ENCODE measurements at regions not wholly inside any gene's neighbourhood (a gene's known extent, or its start where the extent isn't known, plus 50 kb on each side); places are given as distances from the start of the nearest gene placed in this dataset.

GRCh38 chr10:24793648-24794379 lies 70.1 kb upstream of the ARHGAP21 start:
- DNase-seq (no peak), ATAC-seq (peak; percentile 60)
- Histone ChIP-seq H3K36me3 (ENCODE audit: low read depth) (no peaks in the 10 kb centered on the region), H3K4me1 (ENCODE audit: low read depth) (no peaks in the 10 kb centered on the region), H3K9me3 (no peaks in the 10 kb centered on the region), H3K4me3 (no peak overlapping the region)
- intact Hi-C loops (cut with DNase I, micrococcal nuclease) = no loop called here
- no peak for TF ChIP-seq CTCF (IDR thresholded peaks at IDR 0.05)

DNA sequence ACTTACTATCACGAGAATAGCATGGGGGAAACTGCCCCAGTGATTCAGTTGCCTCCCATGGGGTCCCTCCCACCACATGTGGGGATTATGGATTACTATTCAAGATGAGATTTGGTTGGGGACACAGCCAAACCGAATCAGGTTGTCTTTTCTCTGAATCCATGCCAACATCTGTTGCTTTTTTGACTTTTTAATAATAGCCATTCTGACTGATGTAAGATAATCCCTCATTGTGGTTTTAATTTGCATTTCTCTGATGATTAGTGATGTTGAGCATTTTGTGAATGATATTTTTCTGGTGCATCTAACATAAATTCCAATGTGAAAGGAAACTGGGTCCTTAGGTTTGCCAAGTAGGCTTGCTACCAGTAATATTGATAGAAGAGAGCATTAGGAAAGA lies 69.0 kb upstream of the ARHGAP21 start:
- Histone ChIP-seq H3K4me3 (no peak overlapping the region), H3K4me1 (ENCODE audit: low read depth) (no peaks in the 10 kb centered on the region), H3K36me3 (ENCODE audit: low read depth) (no peaks in the 10 kb centered on the region), H3K9me3 (no peaks in the 10 kb centered on the region)
- intact Hi-C loops (cut with DNase I, micrococcal nuclease) = no loop called here
- no peak for DNase-seq
- ATAC-seq = no peak
- no peak for TF ChIP-seq CTCF (IDR thresholded peaks at IDR 0.05)

DNA sequence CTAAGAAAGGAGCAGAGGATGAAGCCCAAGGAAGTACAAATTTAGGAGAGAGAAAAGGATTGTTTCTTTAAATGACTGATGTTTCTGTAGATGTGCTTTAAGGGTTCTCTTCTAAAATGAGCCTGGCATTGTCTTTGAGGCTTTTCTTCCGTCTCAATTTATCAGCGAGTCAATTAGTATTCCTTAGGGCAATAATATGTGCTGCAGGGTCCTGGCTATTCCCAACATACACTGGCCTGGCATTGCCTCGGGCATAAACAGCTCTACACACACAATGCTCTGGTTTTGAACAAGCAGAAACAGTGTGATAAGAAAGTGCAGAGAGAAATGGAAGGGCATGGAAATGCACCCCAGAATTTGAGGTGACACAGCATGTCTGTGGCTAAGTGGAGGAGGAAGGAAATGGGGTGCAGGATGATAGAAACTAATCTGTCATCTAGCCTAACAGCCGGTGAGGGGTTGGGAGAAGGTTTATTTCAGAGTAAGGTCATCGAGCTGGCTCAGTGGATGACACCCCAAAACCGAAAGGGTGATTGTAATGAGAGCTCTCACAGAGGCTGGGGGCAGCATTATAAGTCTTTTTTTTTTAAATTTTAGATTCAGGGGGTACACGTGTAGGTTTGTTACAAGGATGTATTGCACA lies 67.5 kb upstream of the ARHGAP21 start:
- H3K9me3 ChIP-seq = no peaks in the 10 kb centered on the region
- intact Hi-C loops (cut with DNase I, micrococcal nuclease) = no loop called here
- no peak overlapping the region for H3K4me3 ChIP-seq
- no peak for DNase-seq
- TF ChIP-seq CTCF (IDR thresholded peaks at IDR 0.05) = no peak
- no peak for ATAC-seq
- H3K36me3 ChIP-seq (ENCODE audit: low read depth) = no peaks in the 10 kb centered on the region
- H3K4me1 ChIP-seq (ENCODE audit: low read depth) = no peaks in the 10 kb centered on the region

DNA sequence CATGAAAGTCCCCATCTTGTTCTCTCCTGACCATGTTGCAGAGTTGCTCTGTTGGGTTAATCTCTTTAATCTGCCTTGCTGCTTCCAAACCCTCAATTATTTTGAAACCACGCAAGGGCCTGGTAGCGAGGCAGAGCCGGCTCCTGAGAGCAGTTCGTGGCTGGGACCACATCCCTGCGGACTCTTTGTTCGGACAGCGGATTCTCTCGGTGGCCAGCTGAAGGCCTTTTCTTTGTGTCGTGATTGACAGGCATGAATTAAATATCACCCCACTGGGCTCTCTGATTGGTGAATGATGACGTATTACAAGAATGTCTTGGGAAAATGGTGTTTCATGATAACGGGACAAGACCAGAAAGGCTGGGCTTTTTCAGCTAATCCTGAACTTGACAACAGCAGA lies 66.9 kb upstream of the ARHGAP21 start:
- TF ChIP-seq CTCF (IDR thresholded peaks at IDR 0.05) = no peak
- intact Hi-C loops (cut with DNase I, micrococcal nuclease) = no loop called here
- no peaks in the 10 kb centered on the region for H3K4me1 ChIP-seq (ENCODE audit: low read depth)
- H3K9me3 ChIP-seq = no peaks in the 10 kb centered on the region
- H3K4me3 ChIP-seq = no peak overlapping the region
- no peak for ATAC-seq
- no peak for DNase-seq
- no peaks in the 10 kb centered on the region for H3K36me3 ChIP-seq (ENCODE audit: low read depth)

- no peak for DNase-seq
- intact Hi-C loops (cut with DNase I, micrococcal nuclease) = no loop called here
- H3K36me3 ChIP-seq (ENCODE audit: low read depth) = no peaks in the 10 kb centered on the region
- no peaks in the 10 kb centered on the region for H3K4me1 ChIP-seq (ENCODE audit: low read depth)
- H3K4me3 ChIP-seq = no peak overlapping the region
- ATAC-seq = no peak
- H3K9me3 ChIP-seq = no peaks in the 10 kb centered on the region
- TF ChIP-seq CTCF (IDR thresholded peaks at IDR 0.05) = no peak
These were observed 66.4 kb upstream of the ARHGAP21 start for GRCh38 chr10:24790073-24790472.

Data from mucosa of descending colon (tissue), 3 donors.